Testis (tissue), 2 donors: ENCODE measurements at regions not wholly inside any gene's neighbourhood (a gene's known extent, or its start where the extent isn't known, plus 50 kb on each side); places are given as distances from the start of the nearest gene placed in this dataset.

Experiments
- DNase-seq: peaks from one replicate; pipeline ENCODE4 v3.0.0-alpha.2; 2019
- H3K27ac ChIP-seq, 2 donors: fragments of 200-600 bp; sonication (generic); one replicate each; pipeline ENCODE4 v1.5.1; 2019
- H3K27me3 ChIP-seq: fragments of 200-600 bp; sonication (generic); one replicate; pipeline ENCODE4 v1.5.1; 2019
- H3K36me3 ChIP-seq: fragments of 200-600 bp; sonication (generic); one replicate; pipeline ENCODE4 v1.5.1; 2017; ENCODE audit warnings: low read depth; ENCODE audit errors: missing control alignments
- H3K4me1 ChIP-seq: fragments of 200-600 bp; sonication (generic); one replicate; pipeline ENCODE4 v1.5.1; 2019
- H3K4me3 ChIP-seq, 2 donors: fragments of 200-600 bp; sonication (generic); one replicate each; pipeline ENCODE4 v1.5.1; 2017 to 2019
- H3K9me3 ChIP-seq: fragments of 200-600 bp; sonication (generic); one replicate; pipeline ENCODE4 v1.5.1; 2017
- POLR2A ChIP-seq: fragments of 450-650 bp; IDR thresholded peaks from one replicate; pipeline ENCODE4 v1.6.1; 2017; ENCODE audit warnings: antibody characterized with exemption, mild to moderate bottlenecking, moderate library complexity
- WGBS, 2 donors: methylation state at CpG; one replicate each; pipeline ENCODE4 v1.1.5; 2018; 5-methylcytosine and 5-hydroxymethylcytosine counted together
- intact Hi-C: fragments of 100-400 bp; cut with DNase I; formaldehyde crosslinking; loops from one replicate; pipeline ENCODE4 v1.15.1; 2023; ENCODE audit warnings: low total_unique reads
- TF ChIP-seq, protein P1 (sequence below), 3 experiments: fragments of 450-650 bp in 2 of 3; fragments of 200-600 bp in 1 of 3; sonication (generic) in 1 of 3; IDR thresholded peaks; one replicate each; pipeline ENCODE4 v1.5.1; 2016 to 2019; ENCODE audit warnings: antibody characterized with exemption in 3 of 3, mild to moderate bottlenecking in 2 of 3, moderate library complexity in 1 of 3

DNA sequence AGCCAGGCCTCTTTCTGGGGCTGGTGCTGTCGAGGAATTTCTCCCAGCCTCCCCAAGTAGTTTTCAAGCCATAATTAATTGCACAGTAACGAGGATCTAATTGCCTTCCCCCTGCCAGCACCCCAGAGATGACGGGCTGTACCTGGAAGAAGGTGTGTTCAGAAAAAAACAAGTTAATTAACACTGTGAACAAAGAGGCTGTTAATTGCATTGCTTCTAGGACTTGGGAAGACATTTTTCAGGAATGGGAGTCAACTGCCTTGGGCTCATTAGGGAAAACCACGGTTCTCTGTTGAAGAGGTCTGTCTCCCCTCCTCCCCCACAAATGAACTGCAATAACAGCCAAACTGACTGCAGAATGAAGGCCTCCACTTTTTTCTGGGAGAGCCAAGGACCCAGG is 176.7 kb downstream of the CCT6B start:
- Histone ChIP-seq H3K27me3 (no peaks in the 10 kb centered on the region), H3K27ac (no peak overlapping the region), H3K36me3 (no peaks in the 10 kb centered on the region), H3K9me3 (no peaks in the 10 kb centered on the region), H3K4me1 (no peaks in the 10 kb centered on the region), H3K4me3 (no peak overlapping the region)
- WGBS, 2 donors = 33 to 41% methylated on average over 4 of the region's 4 CpGs
- no peak for DNase-seq
- intact Hi-C loops = loop anchor here (10.0 kb wide), 1 partner anchor 70 kb away; no protein-coding TSS in a partner anchor
- TF ChIP-seq, protein P1, sequence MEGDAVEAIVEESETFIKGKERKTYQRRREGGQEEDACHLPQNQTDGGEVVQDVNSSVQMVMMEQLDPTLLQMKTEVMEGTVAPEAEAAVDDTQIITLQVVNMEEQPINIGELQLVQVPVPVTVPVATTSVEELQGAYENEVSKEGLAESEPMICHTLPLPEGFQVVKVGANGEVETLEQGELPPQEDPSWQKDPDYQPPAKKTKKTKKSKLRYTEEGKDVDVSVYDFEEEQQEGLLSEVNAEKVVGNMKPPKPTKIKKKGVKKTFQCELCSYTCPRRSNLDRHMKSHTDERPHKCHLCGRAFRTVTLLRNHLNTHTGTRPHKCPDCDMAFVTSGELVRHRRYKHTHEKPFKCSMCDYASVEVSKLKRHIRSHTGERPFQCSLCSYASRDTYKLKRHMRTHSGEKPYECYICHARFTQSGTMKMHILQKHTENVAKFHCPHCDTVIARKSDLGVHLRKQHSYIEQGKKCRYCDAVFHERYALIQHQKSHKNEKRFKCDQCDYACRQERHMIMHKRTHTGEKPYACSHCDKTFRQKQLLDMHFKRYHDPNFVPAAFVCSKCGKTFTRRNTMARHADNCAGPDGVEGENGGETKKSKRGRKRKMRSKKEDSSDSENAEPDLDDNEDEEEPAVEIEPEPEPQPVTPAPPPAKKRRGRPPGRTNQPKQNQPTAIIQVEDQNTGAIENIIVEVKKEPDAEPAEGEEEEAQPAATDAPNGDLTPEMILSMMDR (IDR thresholded peaks at IDR 0.05) = no peak
- TF ChIP-seq POLR2A = no peak

DNA sequence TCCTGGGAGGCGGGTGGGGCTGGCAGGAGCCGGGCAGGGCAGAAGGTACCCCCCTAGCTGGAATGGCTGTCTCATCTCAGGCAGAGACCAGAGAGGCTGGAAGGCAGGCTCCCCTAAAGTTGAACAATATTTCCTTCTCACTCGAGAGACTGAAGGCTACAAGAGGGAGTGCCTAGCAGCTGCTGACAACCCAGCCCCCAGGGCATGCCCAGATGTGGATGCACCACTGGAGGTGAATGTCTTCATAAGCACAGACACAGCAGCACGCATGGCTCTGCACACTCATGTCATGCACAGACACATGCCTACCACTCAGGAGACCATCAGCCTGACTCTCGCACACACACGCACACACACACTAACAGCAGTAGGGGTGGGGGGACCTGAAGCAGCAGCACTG is 179.0 kb downstream of the CCT6B start:
- H3K4me1 ChIP-seq = no peaks in the 10 kb centered on the region
- no peak for DNase-seq
- H3K9me3 ChIP-seq = no peaks in the 10 kb centered on the region
- intact Hi-C loops = loop anchor here (10.0 kb wide), 1 partner anchor 73 kb away; no protein-coding TSS in a partner anchor
- no peaks in the 10 kb centered on the region for H3K27me3 ChIP-seq
- 79 to 83% methylated on average over 3 to 6 of the region's 6 CpGs for WGBS, 2 donors
- H3K27ac ChIP-seq = no peak overlapping the region
- no peaks in the 10 kb centered on the region for H3K36me3 ChIP-seq
- no peak overlapping the region for H3K4me3 ChIP-seq
- TF ChIP-seq, protein P1 (IDR thresholded peaks at IDR 0.05) = no peak
- TF ChIP-seq POLR2A = no peak

- no peak for DNase-seq
- no peaks in the 10 kb centered on the region for H3K9me3 ChIP-seq
Measured at GRCh38 chr17:34781571-34782108, 179.6 kb downstream of the CCT6B start.

GRCh38 chr17:34781071-34781470 is 180.2 kb downstream of the CCT6B start:
- DNase-seq = no peak
- no peak overlapping the region for H3K4me3 ChIP-seq
- 76 to 88% methylated on average over 3 of the region's 3 CpGs for WGBS, 2 donors
- H3K4me1 ChIP-seq = no peaks in the 10 kb centered on the region
- H3K9me3 ChIP-seq = no peaks in the 10 kb centered on the region
- no peak overlapping the region for H3K27ac ChIP-seq
- no peak for TF ChIP-seq POLR2A
- TF ChIP-seq, protein P1 (IDR thresholded peaks at IDR 0.05) = no peak
- no peaks in the 10 kb centered on the region for H3K36me3 ChIP-seq
- intact Hi-C loops = loop anchor here (10.0 kb wide), 1 partner anchor 74 kb away; no protein-coding TSS in a partner anchor
- no peaks in the 10 kb centered on the region for H3K27me3 ChIP-seq

More at GRCh38 chr17:34781571-34782108, 179.6 kb downstream of the CCT6B start:
- Histone ChIP-seq H3K27me3 (no peaks in the 10 kb centered on the region), H3K4me3 (no peak overlapping the region), H3K4me1 (no peaks in the 10 kb centered on the region), H3K27ac (no peak overlapping the region), H3K36me3 (no peaks in the 10 kb centered on the region)
- intact Hi-C loops = loop anchor here (10.0 kb wide), 1 partner anchor 73 kb away; no protein-coding TSS in a partner anchor
- WGBS, 2 donors = 45 to 51% methylated on average over 9 to 12 of the region's 12 CpGs
- TF ChIP-seq POLR2A = no peak
- TF ChIP-seq, protein P1 (IDR thresholded peaks at IDR 0.05) = no peak

DNA sequence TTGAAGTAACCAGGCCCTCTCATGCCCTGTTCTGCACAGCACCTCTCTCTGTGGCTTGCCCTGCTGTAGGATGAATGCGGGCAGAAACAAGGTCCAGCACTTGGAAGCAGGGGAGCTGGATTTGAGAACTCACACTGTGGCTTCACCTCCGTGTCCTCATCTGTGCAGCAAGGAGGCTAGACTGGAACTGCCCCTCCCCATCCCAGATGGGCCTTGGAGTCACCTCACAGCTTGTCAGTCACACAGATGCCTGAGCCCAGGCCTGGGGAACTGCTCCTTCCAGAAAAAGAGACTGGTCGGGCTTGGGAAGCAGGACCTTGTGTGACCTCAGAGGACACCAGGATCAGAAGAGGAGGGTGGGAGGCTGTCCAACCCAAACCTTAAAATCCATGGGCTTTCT is 180.8 kb downstream of the CCT6B start:
- intact Hi-C loops = loop anchor here (10.0 kb wide), 1 partner anchor 74 kb away; no protein-coding TSS in a partner anchor
- no peak for DNase-seq
- TF ChIP-seq POLR2A = no peak
- TF ChIP-seq, protein P1 (IDR thresholded peaks at IDR 0.05) = no peak
- Histone ChIP-seq H3K4me1 (no peaks in the 10 kb centered on the region), H3K27ac (no peak overlapping the region), H3K4me3 (no peak overlapping the region), H3K9me3 (no peaks in the 10 kb centered on the region), H3K36me3 (no peaks in the 10 kb centered on the region), H3K27me3 (no peaks in the 10 kb centered on the region)
- 86 to 95% methylated on average over 1 to 3 of the region's 3 CpGs for WGBS, 2 donors
